Mesenchymal stem cell (in vitro differentiated cells and primary cell): ENCODE measurements at regions not wholly inside any gene's neighbourhood (a gene's known extent, or its start where the extent isn't known, plus 50 kb on each side); places are given as distances from the start of the nearest gene placed in this dataset.

ENCODE experiments used
- DNase-seq: peaks from one replicate; pipeline ENCODE4 v3.0.0-alpha.2; 2013
- H2AFZ ChIP-seq: one replicate; pipeline ENCODE4 v1.6.1; 2013; ENCODE audit warnings: low read depth, mild to moderate bottlenecking, control low read depth, inconsistent platforms, low read length, moderate library complexity
- H2AK5ac ChIP-seq: 2 replicates; pipeline ENCODE4 v1.6.1; 2013; ENCODE audit warnings: low read length, moderate library complexity, mild to moderate bottlenecking, inconsistent platforms; ENCODE audit not compliant: severe bottlenecking
- H2BK120ac ChIP-seq: one replicate; pipeline ENCODE4 v1.6.1; 2013; ENCODE audit warnings: low read depth, mild to moderate bottlenecking, inconsistent platforms, low read length, moderate library complexity
- H2BK12ac ChIP-seq, 2 experiments: one replicate each; pipeline ENCODE4 v1.6.1; 2013; ENCODE audit warnings: inconsistent platforms in 2 of 2, low read length in 2 of 2, mild to moderate bottlenecking in 2 of 2, moderate library complexity in 2 of 2, control low read depth in 1 of 2
- H2BK15ac ChIP-seq: one replicate; pipeline ENCODE4 v1.6.1; 2013; ENCODE audit warnings: mild to moderate bottlenecking, low read depth, inconsistent platforms; ENCODE audit not compliant: poor library complexity, severe bottlenecking
- H2BK5ac ChIP-seq: 2 replicates; pipeline ENCODE4 v1.6.1; 2013; ENCODE audit warnings: low read depth, mild to moderate bottlenecking, low read length, control low read depth, inconsistent platforms; ENCODE audit not compliant: poor library complexity, severe bottlenecking
- H3K14ac ChIP-seq, 2 experiments: one replicate each; pipeline ENCODE4 v1.6.1; 2013; ENCODE audit warnings: inconsistent platforms in 2 of 2, low read length in 2 of 2, control low read depth in 1 of 2, mild to moderate bottlenecking in 1 of 2, moderate library complexity in 1 of 2
- H3K18ac ChIP-seq, 2 experiments: one replicate each; pipeline ENCODE4 v1.6.1; 2013; ENCODE audit warnings: inconsistent platforms in 2 of 2, low read length in 2 of 2, control low read depth in 1 of 2, low read depth in 1 of 2, mild to moderate bottlenecking in 1 of 2
- H3K23ac ChIP-seq, 2 experiments: one replicate each; pipeline ENCODE4 v1.6.1; 2013; ENCODE audit warnings: inconsistent platforms in 2 of 2, low read length in 2 of 2, mild to moderate bottlenecking in 2 of 2, moderate library complexity in 2 of 2, control low read depth in 1 of 2
- H3K27ac ChIP-seq: 2 replicates; pipeline ENCODE4 v1.5.1; 2013; ENCODE audit warnings: mild to moderate bottlenecking, moderate library complexity, low read length, control low read depth, inconsistent platforms; ENCODE audit not compliant: poor library complexity, severe bottlenecking
- H3K27me3 ChIP-seq, 2 experiments: 2 replicates each; pipeline versions ENCODE4 v1.6.1 to v1.7.0; 2013; ENCODE audit warnings: low read length in 2 of 2, mild to moderate bottlenecking in 2 of 2, moderate library complexity in 2 of 2, control low read depth in 1 of 2, inconsistent platforms in 1 of 2; ENCODE audit not compliant: control insufficient read depth in 1 of 2, insufficient read depth in 1 of 2
- H3K36me3 ChIP-seq, 2 experiments: 2 replicates each; pipeline versions ENCODE4 v1.6.1 to v1.7.0; 2013; ENCODE audit warnings: low read length in 2 of 2, control low read depth in 1 of 2, inconsistent platforms in 1 of 2, low read depth in 1 of 2, mild to moderate bottlenecking in 1 of 2; ENCODE audit not compliant: insufficient read depth in 2 of 2, control insufficient read depth in 1 of 2
- H3K4ac ChIP-seq, 2 experiments: one replicate each; pipeline ENCODE4 v1.6.1; 2013; ENCODE audit warnings: inconsistent platforms in 2 of 2, low read length in 2 of 2, mild to moderate bottlenecking in 2 of 2, moderate library complexity in 2 of 2, control low read depth in 1 of 2, low read depth in 1 of 2
- H3K4me1 ChIP-seq: 2 replicates; pipeline ENCODE4 v1.6.1; 2013; ENCODE audit warnings: low read depth, low read length, control low read depth; ENCODE audit not compliant: control insufficient read depth, insufficient read depth
- H3K4me2 ChIP-seq: 2 replicates; pipeline ENCODE4 v1.6.1; 2013; ENCODE audit warnings: low read length, mild to moderate bottlenecking, inconsistent platforms; ENCODE audit not compliant: poor library complexity, severe bottlenecking
- H3K4me3 ChIP-seq, 2 experiments: 2 replicates each; pipeline versions ENCODE4 v1.5.1 to v1.7.0; 2013; ENCODE audit warnings: low read length in 2 of 2, mild to moderate bottlenecking in 2 of 2, control low read depth in 1 of 2, low read depth in 1 of 2; ENCODE audit not compliant: insufficient read depth in 1 of 2
- H3K79me1 ChIP-seq: replicated peaks from 2 replicates; pipeline ENCODE4 v1.6.1; 2013; ENCODE audit warnings: mild to moderate bottlenecking, control low read depth, low read length, inconsistent platforms; ENCODE audit not compliant: poor library complexity, severe bottlenecking
- H3K9ac ChIP-seq: 2 replicates; pipeline ENCODE4 v1.7.0; 2013; ENCODE audit warnings: mild to moderate bottlenecking, low read length, moderate library complexity
- H3K9me3 ChIP-seq: 2 replicates; pipeline ENCODE4 v1.7.0; 2013; ENCODE audit warnings: mild to moderate bottlenecking, low read length; ENCODE audit not compliant: control insufficient read depth
- H4K8ac ChIP-seq: one replicate; pipeline ENCODE4 v1.6.1; 2013; ENCODE audit warnings: inconsistent platforms, mild to moderate bottlenecking, low read length, moderate library complexity
- H4K91ac ChIP-seq: one replicate; pipeline ENCODE4 v1.6.1; 2013; ENCODE audit warnings: mild to moderate bottlenecking, low read length, inconsistent platforms
- WGBS: methylation state at CpG from one replicate; pipeline ENCODE4 v1.1.7; 2013; ENCODE audit warnings: mixed read lengths; 5-methylcytosine and 5-hydroxymethylcytosine counted together

DNA sequence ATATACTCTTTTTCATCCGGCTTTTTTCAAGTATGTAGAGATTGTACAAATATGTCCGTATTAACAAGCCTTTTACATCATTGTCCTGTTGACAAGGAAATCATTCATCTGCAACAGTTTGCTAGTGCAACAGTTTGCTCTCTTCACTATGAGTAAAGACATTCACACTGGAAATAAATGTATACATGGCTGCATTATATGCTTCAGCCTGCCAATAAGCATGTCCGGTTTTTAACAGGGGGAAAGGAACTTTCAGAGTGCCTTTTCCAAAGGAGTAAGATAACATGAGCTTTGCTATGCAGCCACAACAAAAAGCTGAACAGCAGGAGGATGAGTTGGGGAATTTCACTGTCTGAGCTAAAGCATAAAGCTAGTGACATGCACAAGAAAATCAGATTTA, 99.4 kb upstream of the ADTRP start:
- Histone ChIP-seq H3K23ac (no peak overlapping the region), H3K4me3 (no peak overlapping the region), H2BK15ac (no peak overlapping the region), H3K79me1 (no peaks in the 10 kb centered on the region), H3K4ac (no peak overlapping the region), H3K14ac (no peak overlapping the region), H2AFZ (no peak overlapping the region), H2BK120ac (no peak overlapping the region), H2AK5ac (no peak overlapping the region), H4K91ac (no peak overlapping the region), H2BK12ac (no peak overlapping the region), H3K4me1 (no peaks in the 10 kb centered on the region), H3K9me3 (no peaks in the 10 kb centered on the region), H3K18ac (no peak overlapping the region), H3K4me2 (no peak overlapping the region), H4K8ac (no peak overlapping the region), H3K27ac (no peak overlapping the region), H3K9ac (no peak overlapping the region), H3K36me3 (no peaks in the 10 kb centered on the region), H3K27me3 (no peaks in the 10 kb centered on the region), H2BK5ac (no peak overlapping the region)
- DNase-seq: no peak
- WGBS: 70% methylated on average over 3 of the region's 3 CpGs

DNA sequence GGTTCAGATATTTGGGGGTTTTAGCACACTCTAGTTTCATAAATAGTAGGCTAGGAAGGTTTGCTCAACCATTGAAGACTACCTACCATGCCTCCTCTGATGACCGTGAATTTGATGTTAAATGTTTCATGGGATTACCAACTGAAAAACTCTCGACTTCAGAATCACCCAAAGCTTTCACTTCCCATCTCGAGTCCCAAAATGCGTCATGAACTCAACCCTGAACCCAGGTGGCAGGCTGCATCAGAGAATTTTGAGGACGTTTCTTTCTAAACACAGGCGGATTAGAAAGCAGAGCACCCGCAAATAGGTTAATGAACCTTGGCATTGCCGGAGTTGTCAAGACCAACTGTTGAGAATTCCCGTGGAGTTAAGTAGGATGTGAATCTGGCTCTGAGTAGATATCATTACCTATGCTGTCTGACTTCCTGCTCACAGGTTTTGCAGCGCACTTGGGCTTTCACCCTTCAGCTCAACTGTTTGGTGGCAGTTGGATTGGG, 98.4 kb upstream of the ADTRP start:
- no peaks in the 10 kb centered on the region for H3K9me3 ChIP-seq

GRCh38 chr6:11875325-11876109, 96.9 kb upstream of the ADTRP start:
- no peak overlapping the region for H4K8ac ChIP-seq
- H3K36me3 ChIP-seq: no peaks in the 10 kb centered on the region
- H2BK15ac ChIP-seq: no peak overlapping the region
- no peak overlapping the region for H3K4me2 ChIP-seq
- H2AK5ac ChIP-seq: no peak overlapping the region
- no peak for DNase-seq
- no peak overlapping the region for H3K4me3 ChIP-seq
- H3K79me1 ChIP-seq: no peaks in the 10 kb centered on the region
- no peak overlapping the region for H2BK12ac ChIP-seq
- no peak overlapping the region for H4K91ac ChIP-seq
- no peak overlapping the region for H3K9ac ChIP-seq
- 95% methylated on average over 6 of the region's 9 CpGs for WGBS
- no peak overlapping the region for H3K14ac ChIP-seq
- no peak overlapping the region for H2AFZ ChIP-seq
- no peak overlapping the region for H3K23ac ChIP-seq
- no peak overlapping the region for H2BK5ac ChIP-seq
- H3K18ac ChIP-seq: no peak overlapping the region
- no peak overlapping the region for H3K4ac ChIP-seq
- H3K27ac ChIP-seq: no peak overlapping the region
- H3K9me3 ChIP-seq: no peaks in the 10 kb centered on the region
- no peaks in the 10 kb centered on the region for H3K4me1 ChIP-seq
- H2BK120ac ChIP-seq: no peak overlapping the region
- no peaks in the 10 kb centered on the region for H3K27me3 ChIP-seq

More for the DNA sequence above, 98.4 kb upstream of the ADTRP start:
- H3K9ac ChIP-seq: no peak overlapping the region
- H3K18ac ChIP-seq: no peak overlapping the region
- H3K4ac ChIP-seq: no peak overlapping the region
- no peak overlapping the region for H3K23ac ChIP-seq
- no peaks in the 10 kb centered on the region for H3K4me1 ChIP-seq
- H2BK12ac ChIP-seq: no peak overlapping the region
- no peak overlapping the region for H3K4me3 ChIP-seq
- no peak overlapping the region for H3K4me2 ChIP-seq
- no peak overlapping the region for H2AFZ ChIP-seq
- no peak overlapping the region for H4K8ac ChIP-seq
- H2BK120ac ChIP-seq: no peak overlapping the region
- H4K91ac ChIP-seq: no peak overlapping the region
- H3K79me1 ChIP-seq: no peaks in the 10 kb centered on the region
- H2BK5ac ChIP-seq: no peak overlapping the region
- H2AK5ac ChIP-seq: no peak overlapping the region
- 88% methylated on average over 10 of the region's 10 CpGs for WGBS
- no peak overlapping the region for H3K14ac ChIP-seq
- H3K27ac ChIP-seq: no peak overlapping the region
- DNase-seq: no peak
- H3K36me3 ChIP-seq: no peaks in the 10 kb centered on the region
- H3K27me3 ChIP-seq: no peaks in the 10 kb centered on the region
- no peak overlapping the region for H2BK15ac ChIP-seq

- H2BK15ac ChIP-seq: no peak overlapping the region
- no peaks in the 10 kb centered on the region for H3K27me3 ChIP-seq
- H3K9me3 ChIP-seq: no peaks in the 10 kb centered on the region
- peaks cover 6% of the 10 kb centered on the region for H3K4me1 ChIP-seq
- H3K4me3 ChIP-seq: no peak overlapping the region
- no peak overlapping the region for H4K8ac ChIP-seq
- no peak overlapping the region for H3K4ac ChIP-seq
- H3K4me2 ChIP-seq: no peak overlapping the region
- no peak overlapping the region for H2AFZ ChIP-seq
- H3K27ac ChIP-seq: no peak overlapping the region
- no peak overlapping the region for H4K91ac ChIP-seq
- H3K18ac ChIP-seq: no peak overlapping the region
- H2BK5ac ChIP-seq: no peak overlapping the region
- H3K14ac ChIP-seq: no peak overlapping the region
- no peaks in the 10 kb centered on the region for H3K79me1 ChIP-seq
- WGBS: 77% methylated on average over 4 of the region's 8 CpGs
- H2BK120ac ChIP-seq: no peak overlapping the region
- no peak overlapping the region for H3K9ac ChIP-seq
- no peak overlapping the region for H2AK5ac ChIP-seq
- DNase-seq: no peak
- no peak overlapping the region for H3K23ac ChIP-seq
- no peaks in the 10 kb centered on the region for H3K36me3 ChIP-seq
- no peak overlapping the region for H2BK12ac ChIP-seq
Measured at GRCh38 chr6:11869672-11870340, 91.2 kb upstream of the ADTRP start.
